ENCODE measurements at regions not wholly inside any gene's neighbourhood (a gene's known extent, or its start where the extent isn't known, plus 50 kb on each side); places are given as distances from the start of the nearest gene placed in this dataset.

- no peak overlapping the region for H3K27ac ChIP-seq
- no peak for TF ChIP-seq CTCF (IDR thresholded peaks at IDR 0.05)
- ATAC-seq: no peak
- intact Hi-C loops (cut with DNase I): no loop called here
- H3K36me3 ChIP-seq: no peaks in the 10 kb centered on the region
- no peak for DNase-seq
- no peak overlapping the region for H3K4me3 ChIP-seq
- WGBS, 2 donors: 79% methylated on average over 2 of the region's 2 CpGs
- H3K9me3 ChIP-seq: no peaks in the 10 kb centered on the region
- H3K27me3 ChIP-seq: peaks cover 0 to 30% (median 16%) of the 10 kb centered on the region in 7 donors
- H3K4me1 ChIP-seq: no peaks in the 10 kb centered on the region
Observed at GRCh38 chr1:29638281-29638680, 402.0 kb downstream of the PTPRU start.

GRCh38 chr1:29636936-29637335, 400.6 kb downstream of the PTPRU start:
- no peak for TF ChIP-seq CTCF (IDR thresholded peaks at IDR 0.05)
- H3K36me3 ChIP-seq: no peaks in the 10 kb centered on the region
- no peaks in the 10 kb centered on the region for H3K4me1 ChIP-seq
- H3K9me3 ChIP-seq: no peaks in the 10 kb centered on the region
- no peak overlapping the region for H3K4me3 ChIP-seq
- H3K27me3 ChIP-seq: peaks cover 0 to 35% (median 18%) of the 10 kb centered on the region in 7 donors
- DNase-seq: no peak
- H3K27ac ChIP-seq: no peak overlapping the region
- ATAC-seq: no peak
- intact Hi-C loops (cut with DNase I): no loop called here

- no peak for ATAC-seq
- H3K4me1 ChIP-seq: no peaks in the 10 kb centered on the region
- no peaks in the 10 kb centered on the region for H3K9me3 ChIP-seq
- no peaks in the 10 kb centered on the region for H3K36me3 ChIP-seq
- WGBS, 2 donors: 81 to 86% methylated on average over 10 of the region's 10 CpGs
- no peak overlapping the region for H3K4me3 ChIP-seq
- H3K27ac ChIP-seq: no peak overlapping the region
- H3K27me3 ChIP-seq: peaks cover 0 to 30% (median 14%) of the 10 kb centered on the region in 7 donors
- intact Hi-C loops (cut with DNase I): no loop called here
- TF ChIP-seq CTCF (IDR thresholded peaks at IDR 0.05): no peak
- DNase-seq: no peak
Observed at GRCh38 chr1:29635501-29636263, 399.4 kb downstream of the PTPRU start.

- no peak for TF ChIP-seq CTCF (IDR thresholded peaks at IDR 0.05)
- no peaks in the 10 kb centered on the region for H3K4me1 ChIP-seq
- no peak overlapping the region for H3K27ac ChIP-seq
- H3K27me3 ChIP-seq: peaks cover 0 to 30% (median 11%) of the 10 kb centered on the region in 7 donors
- H3K9me3 ChIP-seq: no peaks in the 10 kb centered on the region
- ATAC-seq (no peak), DNase-seq (no peak)
- no peak overlapping the region for H3K4me3 ChIP-seq
- WGBS, 2 donors: 85 to 91% methylated on average over 7 of the region's 7 CpGs
- intact Hi-C loops (cut with DNase I): no loop called here
- H3K36me3 ChIP-seq: no peaks in the 10 kb centered on the region
Observed at GRCh38 chr1:29634746-29635335, 398.5 kb downstream of the PTPRU start.

Measured in heart right ventricle (tissue), 16 donors.